Colonic mucosa (tissue), 4 donors: ENCODE measurements at regions not wholly inside any gene's neighbourhood (a gene's known extent, or its start where the extent isn't known, plus 50 kb on each side); places are given as distances from the start of the nearest gene placed in this dataset.

Experiments
- DNase-seq: peaks from one replicate; pipeline ENCODE4 v3.0.0-alpha.2; 2020
- H3K27ac ChIP-seq: fragments of 200-600 bp; one replicate; pipeline ENCODE4 v1.8.0; 2021
- H3K27me3 ChIP-seq: fragments of 200-600 bp; one replicate; pipeline ENCODE4 v1.8.0; 2021
- H3K36me3 ChIP-seq: fragments of 200-600 bp; one replicate; pipeline ENCODE4 v1.8.0; 2021
- H3K4me1 ChIP-seq: fragments of 200-600 bp; one replicate; pipeline ENCODE4 v1.8.0; 2021; ENCODE audit warnings: mild to moderate bottlenecking
- H3K4me3 ChIP-seq: fragments of 200-600 bp; one replicate; pipeline ENCODE4 v1.8.0; 2021
- H3K9ac ChIP-seq, 2 donors: one replicate each; pipeline ENCODE4 v1.7.0; 2013; ENCODE audit warnings: control low read depth in 2 of 2, low read depth in 2 of 2, low read length in 2 of 2
- H3K9me3 ChIP-seq: fragments of 200-600 bp; one replicate; pipeline ENCODE4 v1.8.0; 2021
- CTCF ChIP-seq: fragments of 200-600 bp; IDR thresholded peaks from one replicate; pipeline ENCODE4 v1.8.0; 2022; ENCODE audit warnings: antibody characterized with exemption, mild to moderate bottlenecking
- intact Hi-C: fragments of 100-400 bp; cut with DNase I; formaldehyde crosslinking; loops from one replicate; pipeline ENCODE4 v1.14.1; 2022
- donor health status: healthy.
- donor health status: DM: no; HTN: no; CAD: no.
- donor health status: DM: no; HTN: no; CAD: no.

GRCh38 chr15:62822228-62822627 is 220.3 kb upstream of the TPM1 start:
- Histone ChIP-seq H3K4me1 (peaks cover 6% of the 10 kb centered on the region), H3K27me3 (no peaks in the 10 kb centered on the region), H3K9me3 (no peaks in the 10 kb centered on the region), H3K36me3 (no peaks in the 10 kb centered on the region), H3K27ac (peak overlapping the region; percentile 92), H3K4me3 (no peak overlapping the region), H3K9ac (peak overlapping the region in 1 of 2 donors; percentile 62)
- intact Hi-C loops = no loop called here
- DNase-seq = peak; percentile 46
- no peak for TF ChIP-seq CTCF

GRCh38 chr15:62823561-62823960 is 219.0 kb upstream of the TPM1 start:
- intact Hi-C loops = no loop called here
- no peak for DNase-seq
- no peak overlapping the region for H3K4me3 ChIP-seq
- no peaks in the 10 kb centered on the region for H3K27me3 ChIP-seq
- H3K27ac ChIP-seq = peak overlapping the region; percentile 42
- no peaks in the 10 kb centered on the region for H3K9me3 ChIP-seq
- no peaks in the 10 kb centered on the region for H3K36me3 ChIP-seq
- no peak overlapping the region for H3K9ac ChIP-seq
- peaks cover 6% of the 10 kb centered on the region for H3K4me1 ChIP-seq
- no peak for TF ChIP-seq CTCF

- no peak for TF ChIP-seq CTCF
- no peak overlapping the region for H3K4me3 ChIP-seq
- H3K4me1 ChIP-seq = peaks cover 6% of the 10 kb centered on the region
- peak overlapping the region; percentile 42 for H3K27ac ChIP-seq
- no peak for DNase-seq
- H3K9ac ChIP-seq = no peak overlapping the region
- H3K36me3 ChIP-seq = no peaks in the 10 kb centered on the region
- H3K27me3 ChIP-seq = no peaks in the 10 kb centered on the region
- intact Hi-C loops = no loop called here
- no peaks in the 10 kb centered on the region for H3K9me3 ChIP-seq
These were observed 218.2 kb upstream of the TPM1 start for GRCh38 chr15:62824111-62825015.

GRCh38 chr15:62825191-62825590 is 217.4 kb upstream of the TPM1 start:
- no peaks in the 10 kb centered on the region for H3K36me3 ChIP-seq
- H3K4me3 ChIP-seq = no peak overlapping the region
- H3K9ac ChIP-seq = no peak overlapping the region
- intact Hi-C loops = no loop called here
- DNase-seq = no peak
- H3K27me3 ChIP-seq = no peaks in the 10 kb centered on the region
- no peaks in the 10 kb centered on the region for H3K9me3 ChIP-seq
- peaks cover 6% of the 10 kb centered on the region for H3K4me1 ChIP-seq
- no peak for TF ChIP-seq CTCF
- H3K27ac ChIP-seq = peak overlapping the region; percentile 42

- Histone ChIP-seq H3K36me3 (no peaks in the 10 kb centered on the region), H3K9me3 (no peaks in the 10 kb centered on the region), H3K27me3 (no peaks in the 10 kb centered on the region), H3K27ac (no peak overlapping the region), H3K4me3 (no peak overlapping the region), H3K4me1 (no peaks in the 10 kb centered on the region), H3K9ac (no peak overlapping the region)
- TF ChIP-seq CTCF = no peak
- intact Hi-C loops = no loop called here
- no peak for DNase-seq
These were observed 216.0 kb upstream of the TPM1 start for GRCh38 chr15:62826561-62826960.
